GM23338 (cell line): ENCODE measurements at regions not wholly inside any gene's neighbourhood (a gene's known extent, or its start where the extent isn't known, plus 50 kb on each side); places are given as distances from the start of the nearest gene placed in this dataset.

Source experiments
- CREB1 ChIP-seq: fragments of 250-450 bp; sonication (Bioruptor Pico); IDR thresholded peaks from 2 replicates; pipeline ENCODE4 v1.5.0; 2020; ENCODE audit warnings: low read depth, mild to moderate bottlenecking, moderate library complexity
- EZH2phosphoT487 ChIP-seq: fragments of 200-600 bp; sonication (generic); IDR thresholded peaks from one replicate; pipeline ENCODE4 v1.8.1; 2018; ENCODE audit warnings: antibody characterized with exemption; ENCODE audit not compliant: unreplicated experiment
- STAT1 ChIP-seq: IDR thresholded peaks from one replicate; pipeline ENCODE4 v1.6.1; 2016; ENCODE audit warnings: antibody characterized with exemption; ENCODE audit not compliant: unreplicated experiment

DNA sequence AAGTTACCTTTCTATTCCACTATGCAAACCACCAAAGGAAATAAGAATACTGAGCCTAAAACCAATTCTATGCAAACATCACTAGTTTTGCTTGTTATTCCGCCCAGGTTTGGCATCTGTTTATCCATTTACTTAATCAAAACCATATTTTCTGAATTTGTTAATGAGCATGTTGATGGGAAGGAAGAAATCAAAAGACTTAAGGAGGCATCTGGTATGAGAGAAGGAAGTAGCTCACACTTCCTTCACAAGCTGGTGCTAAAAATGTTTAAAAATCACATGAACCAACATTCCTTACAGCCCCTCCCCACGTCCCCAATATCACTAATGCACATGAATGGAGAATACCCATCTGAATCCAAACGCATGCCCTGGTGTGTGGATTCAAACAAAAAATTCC, 52.0 kb upstream of the PRKAR2B start (continued):
- TF ChIP-seq STAT1: no peak
- no peak for TF ChIP-seq CREB1 (CRISPR knock-in tag)
- no peak for TF ChIP-seq EZH2phosphoT487
